Activated CD8-positive, alpha-beta memory T cell treated with anti-CD3 and anti-CD28 coated beads, Interleukin-2, amount 50 U/mL, for 24 hours (primary cell): ENCODE measurements at regions not wholly inside any gene's neighbourhood (a gene's known extent, or its start where the extent isn't known, plus 50 kb on each side); places are given as distances from the start of the nearest gene placed in this dataset.

Experiments used
- DNase-seq: peaks from one replicate; pipeline ENCODE4 v3.0.0-alpha.2; 2020; ENCODE audit errors: extremely low read depth

- DNase-seq, result no peak
Observed at GRCh38 chr3:182257361-182257760, 535.9 kb upstream of the ATP11B start.

- no peak for DNase-seq
Observed at GRCh38 chr3:182258538-182259177, 534.6 kb upstream of the ATP11B start.

- no peak for DNase-seq
Observed at GRCh38 chr3:182259579-182259978, 533.7 kb upstream of the ATP11B start.

- DNase-seq, result no peak
Observed at GRCh38 chr3:182261041-182261440, 532.3 kb upstream of the ATP11B start.

- DNase-seq, result no peak
Observed at GRCh38 chr3:182268711-182269110, 524.6 kb upstream of the ATP11B start.

GRCh38 chr3:182276512-182276911, 516.8 kb upstream of the ATP11B start:
- no peak for DNase-seq

- DNase-seq, result no peak
Observed at GRCh38 chr3:182284793-182285192, 508.5 kb upstream of the ATP11B start.

GRCh38 chr3:182292591-182292990, 500.7 kb upstream of the ATP11B start:
- no peak for DNase-seq

- DNase-seq, result no peak
Observed at GRCh38 chr3:182294256-182294655, 499.0 kb upstream of the ATP11B start.

GRCh38 chr3:182294696-182295095, 498.6 kb upstream of the ATP11B start:
- DNase-seq, result no peak

- DNase-seq, result no peak
Observed at GRCh38 chr3:182300266-182300665, 493.0 kb upstream of the ATP11B start.

- DNase-seq, result no peak
Observed at GRCh38 chr3:182303169-182303568, 490.1 kb upstream of the ATP11B start.

- DNase-seq, result no peak
Observed at GRCh38 chr3:182305881-182306665, 487.2 kb upstream of the ATP11B start.

- DNase-seq, result no peak
Observed at GRCh38 chr3:182308328-182308727, 485.0 kb upstream of the ATP11B start.

- DNase-seq, result no peak
Observed at GRCh38 chr3:182309120-182309519, 484.2 kb upstream of the ATP11B start.

- no peak for DNase-seq
Observed at GRCh38 chr3:182315313-182315712, 478.0 kb upstream of the ATP11B start.

- DNase-seq, result no peak
Observed at GRCh38 chr3:182323126-182323700, 470.1 kb upstream of the ATP11B start.

GRCh38 chr3:182323898-182324297, 469.4 kb upstream of the ATP11B start:
- no peak for DNase-seq

GRCh38 chr3:182325213-182325950, 467.9 kb upstream of the ATP11B start:
- DNase-seq, result no peak

GRCh38 chr3:182327196-182327681, 466.1 kb upstream of the ATP11B start:
- DNase-seq, result no peak

GRCh38 chr3:182330646-182331045, 462.7 kb upstream of the ATP11B start:
- no peak for DNase-seq

- no peak for DNase-seq
Observed at GRCh38 chr3:182331341-182331740, 462.0 kb upstream of the ATP11B start.
